Kidney tubule cell (primary cell): ENCODE measurements at regions not wholly inside any gene's neighbourhood (a gene's known extent, or its start where the extent isn't known, plus 50 kb on each side); places are given as distances from the start of the nearest gene placed in this dataset.
"Not testable (repeated sequence)": the region's sequence is repeated elsewhere in the genome, so short reads cannot be mapped to it uniquely, and the experiment has no call there.

Experiments
- DNase-seq: peaks from one replicate; pipeline ENCODE4 v3.0.0-alpha.2; 2018; ENCODE audit warnings: low spot score

- DNase-seq: no peak
Observed at GRCh38 chrX:96430756-96431455, 253.7 kb upstream of the DIAPH2 start.

GRCh38 chrX:96432647-96433046, 252.0 kb upstream of the DIAPH2 start:
- no peak for DNase-seq

- DNase-seq: peak; percentile 30
Observed at GRCh38 chrX:96433409-96434077, 251.1 kb upstream of the DIAPH2 start.

- DNase-seq: no peak
Observed at GRCh38 chrX:96435378-96436035, 249.1 kb upstream of the DIAPH2 start.

GRCh38 chrX:96436105-96436504, 248.5 kb upstream of the DIAPH2 start:
- DNase-seq: peak; percentile 87

GRCh38 chrX:96438803-96439202, 245.8 kb upstream of the DIAPH2 start:
- no peak for DNase-seq

- DNase-seq: no peak
Observed at GRCh38 chrX:96440941-96441340, 243.7 kb upstream of the DIAPH2 start.

GRCh38 chrX:96445531-96446065, 239.0 kb upstream of the DIAPH2 start:
- DNase-seq: no peak

GRCh38 chrX:96446524-96446923, 238.1 kb upstream of the DIAPH2 start:
- DNase-seq: no peak

- DNase-seq: peak; percentile 31
Observed at GRCh38 chrX:96447161-96447560, 237.5 kb upstream of the DIAPH2 start.

- DNase-seq: no peak
Observed at GRCh38 chrX:96449191-96449590, 235.5 kb upstream of the DIAPH2 start.

GRCh38 chrX:96449896-96450295, 234.7 kb upstream of the DIAPH2 start:
- DNase-seq: no peak

GRCh38 chrX:96453139-96453538, 231.5 kb upstream of the DIAPH2 start:
- peak; percentile 91 for DNase-seq

- no peak for DNase-seq
Observed at GRCh38 chrX:96455078-96455477, 229.6 kb upstream of the DIAPH2 start.

- no peak for DNase-seq
Observed at GRCh38 chrX:96464880-96465558, 219.6 kb upstream of the DIAPH2 start.

- peak; percentile 45 for DNase-seq
Observed at GRCh38 chrX:96474029-96474740, 210.5 kb upstream of the DIAPH2 start.

- DNase-seq: no peak
Observed at GRCh38 chrX:96474741-96475125, 209.9 kb upstream of the DIAPH2 start.

GRCh38 chrX:96480081-96480480, 204.6 kb upstream of the DIAPH2 start:
- peak; percentile 50 for DNase-seq

GRCh38 chrX:96481831-96482230, 202.8 kb upstream of the DIAPH2 start:
- no peak for DNase-seq

GRCh38 chrX:96483647-96484160, 200.9 kb upstream of the DIAPH2 start:
- no peak for DNase-seq

- not testable (repeated sequence) for DNase-seq
Observed at GRCh38 chrX:96486687-96487086, 198.0 kb upstream of the DIAPH2 start.

- DNase-seq: no peak
Observed at GRCh38 chrX:96502507-96502906, 182.1 kb upstream of the DIAPH2 start.
